Lung (tissue), 11 donors: ENCODE measurements at regions not wholly inside any gene's neighbourhood (a gene's known extent, or its start where the extent isn't known, plus 50 kb on each side); places are given as distances from the start of the nearest gene placed in this dataset.

Experiments used
- ATAC-seq: fragments of 200-7000 bp; cut with Tn5 transposase; one replicate; pipeline ENCODE4 v1.9.1; 2020; ENCODE audit warnings: moderate number of reproducible peaks; ENCODE audit not compliant: insufficient read depth, low FRiP score
- DNase-seq, 3 donors: peaks; one replicate each; pipeline ENCODE4 v3.0.0-alpha.2; 2013 to 2017
- H3K27ac ChIP-seq, 2 donors: one replicate each; pipeline ENCODE4 v1.5.1; 2013; ENCODE audit warnings: mild to moderate bottlenecking in 2 of 2, moderate library complexity in 2 of 2, control low read depth in 1 of 2, inconsistent platforms in 1 of 2, low read depth in 1 of 2, low read length in 1 of 2
- H3K27me3 ChIP-seq, 3 donors: one replicate each; pipeline ENCODE4 v1.5.1; 2013; ENCODE audit warnings: low read length in 2 of 3; ENCODE audit not compliant: control insufficient read depth in 3 of 3, insufficient read depth in 3 of 3
- H3K36me3 ChIP-seq, 4 donors: one replicate each; pipeline ENCODE4 v1.5.1; 2013; ENCODE audit warnings: low read length in 4 of 4, mild to moderate bottlenecking in 1 of 4, moderate library complexity in 1 of 4; ENCODE audit not compliant: control insufficient read depth in 4 of 4, insufficient read depth in 4 of 4
- H3K4me1 ChIP-seq, 5 donors: one replicate each; pipeline ENCODE4 v1.5.1; 2013; ENCODE audit warnings: low read length in 5 of 5, mild to moderate bottlenecking in 2 of 5, moderate library complexity in 1 of 5; ENCODE audit not compliant: control insufficient read depth in 5 of 5, insufficient read depth in 5 of 5
- H3K4me3 ChIP-seq: one replicate; pipeline ENCODE4 v1.5.1; 2013; ENCODE audit warnings: mild to moderate bottlenecking, control low read depth, moderate library complexity
- H3K9ac ChIP-seq, 2 donors: one replicate each; pipeline ENCODE4 v1.5.1; 2013; ENCODE audit warnings: low read length in 2 of 2, control low read depth in 1 of 2; ENCODE audit not compliant: insufficient read depth in 1 of 2
- H3K9me3 ChIP-seq, 4 donors: one replicate each; pipeline ENCODE4 v1.5.1; 2013; ENCODE audit warnings: low read length in 3 of 4, mild to moderate bottlenecking in 1 of 4, moderate library complexity in 1 of 4; ENCODE audit not compliant: control insufficient read depth in 4 of 4, insufficient read depth in 3 of 4
- CTCF ChIP-seq: IDR thresholded peaks from 2 replicates; pipeline ENCODE4 v1.5.1; 2012; ENCODE audit warnings: mild to moderate bottlenecking; ENCODE audit errors: control extremely low read depth, extremely low read depth
- WGBS, 2 donors: extraction: QIAGEN DNeasy Blood & Tissue Kit; methylation state at CpG; one replicate each; pipeline ENCODE4 v1.1.7; 2013; 5-methylcytosine and 5-hydroxymethylcytosine counted together
- donor health status: control.
- donor health status: control.
- donor health status: Bipolar disorder and iron deficiency.
- donor health status: healthy.
- donor health status: DM: yes; HTN: yes; CAD: no.

GRCh38 chr22:45096256-45096907 is 67.3 kb upstream of the NUP50 start:
- Histone ChIP-seq H3K27ac (no peak overlapping the region), H3K4me1 (peaks cover 0 to 3% (median 0%) of the 10 kb centered on the region in 5 donors), H3K36me3 (no peaks in the 10 kb centered on the region), H3K27me3 (peaks cover 0 to 6% (median 5%) of the 10 kb centered on the region in 3 donors), H3K4me3 (no peak overlapping the region), H3K9ac (no peak overlapping the region), H3K9me3 (peaks cover 0 to 10% (median 0%) of the 10 kb centered on the region in 4 donors)
- DNase-seq (peak; percentile 71 to 77 (median 75)), ATAC-seq (no peak)
- peak; percentile 33 for TF ChIP-seq CTCF
- WGBS, 2 donors, result 22 to 27% methylated on average over 7 of the region's 7 CpGs

GRCh38 chr22:45097061-45097460 is 66.7 kb upstream of the NUP50 start:
- H3K27me3 ChIP-seq, result peaks cover 0 to 13% (median 5%) of the 10 kb centered on the region in 3 donors

GRCh38 chr22:45098056-45098455 is 65.7 kb upstream of the NUP50 start:
- no peak overlapping the region for H3K27ac ChIP-seq
- no peak for ATAC-seq
- H3K4me3 ChIP-seq, result no peak overlapping the region
- peaks cover 0 to 14% (median 5%) of the 10 kb centered on the region in 3 donors for H3K27me3 ChIP-seq
- H3K36me3 ChIP-seq, result no peaks in the 10 kb centered on the region
- no peak for DNase-seq
- no peak overlapping the region for H3K9ac ChIP-seq
- no peak for TF ChIP-seq CTCF
- WGBS, 2 donors, result 87 to 95% methylated on average over 8 of the region's 8 CpGs
- peaks cover 0 to 3% (median 0%) of the 10 kb centered on the region in 4 donors for H3K9me3 ChIP-seq
- no peaks in the 10 kb centered on the region for H3K4me1 ChIP-seq

More at GRCh38 chr22:45097061-45097460, 66.7 kb upstream of the NUP50 start:
- H3K4me1 ChIP-seq, result no peaks in the 10 kb centered on the region
- WGBS, 2 donors, result 77 to 90% methylated on average over 3 of the region's 3 CpGs
- DNase-seq (no peak), ATAC-seq (no peak)
- H3K4me3 ChIP-seq, result no peak overlapping the region
- H3K9me3 ChIP-seq, result peaks cover 0 to 10% (median 0%) of the 10 kb centered on the region in 4 donors
- no peak overlapping the region for H3K9ac ChIP-seq
- no peaks in the 10 kb centered on the region for H3K36me3 ChIP-seq
- no peak for TF ChIP-seq CTCF
- no peak overlapping the region for H3K27ac ChIP-seq

GRCh38 chr22:45099961-45100360 is 63.8 kb upstream of the NUP50 start:
- no peak for ATAC-seq
- H3K9ac ChIP-seq, result no peak overlapping the region
- peaks cover 0 to 20% (median 5%) of the 10 kb centered on the region in 3 donors for H3K27me3 ChIP-seq
- H3K36me3 ChIP-seq, result no peaks in the 10 kb centered on the region
- 84 to 92% methylated on average over 9 of the region's 9 CpGs for WGBS, 2 donors
- no peaks in the 10 kb centered on the region for H3K9me3 ChIP-seq
- H3K4me3 ChIP-seq, result no peak overlapping the region
- no peak for DNase-seq
- TF ChIP-seq CTCF, result no peak
- no peak overlapping the region for H3K27ac ChIP-seq
- no peaks in the 10 kb centered on the region for H3K4me1 ChIP-seq
